OCI-LY7 (cell line): ENCODE measurements at regions not wholly inside any gene's neighbourhood (a gene's known extent, or its start where the extent isn't known, plus 50 kb on each side); places are given as distances from the start of the nearest gene placed in this dataset.

Experiments used
- BruUV-seq: library from RNA; stranded (reverse); fragments of 400-500 nt; replicated peaks from 2 replicates; lab custom pipeline; 2021; lab: Mats Ljungman, UMichigan
- CTCF ChIA-PET: fragments of 300-600 bp; sonication (Branson Sonifier 250); formaldehyde crosslinking; loops from one replicate; lab custom pipeline; 2022; ENCODE audit warnings: antibody characterized with exemption; ENCODE audit not compliant: unreplicated experiment; lab: Charles Lee
- POLR2A ChIA-PET: fragments of 300-600 bp; sonication (Branson Sonifier 250); formaldehyde crosslinking; loops from one replicate; lab custom pipeline; 2022; ENCODE audit warnings: antibody characterized with exemption; lab: Charles Lee
- DNase-seq: peaks from one replicate; pipeline ENCODE4 v3.0.0-alpha.2; 2015; ENCODE audit warnings: low spot score
- H2AFZ ChIP-seq: fragments of 200-600 bp; sonication (generic), shearing (Covaris generic); 2 replicates; pipeline ENCODE4 v1.6.1; 2014; ENCODE audit warnings: mild to moderate bottlenecking, antibody characterized with exemption, low read length, moderate library complexity
- H3K27ac ChIP-seq: fragments of 200-600 bp; sonication (generic); 2 replicates; pipeline ENCODE4 v1.5.1; 2014; ENCODE audit warnings: mixed run types, low read depth, mild to moderate bottlenecking, moderate library complexity, low read length, inconsistent platforms; ENCODE audit not compliant: poor library complexity, severe bottlenecking
- H3K36me3 ChIP-seq: fragments of 200-600 bp; sonication (generic); 2 replicates; pipeline ENCODE4 v1.6.1; 2014; ENCODE audit warnings: mild to moderate bottlenecking, antibody characterized with exemption, low read length, moderate library complexity, mixed read lengths; ENCODE audit not compliant: insufficient read depth
- H3K4me1 ChIP-seq: fragments of 200-600 bp; sonication (generic); 2 replicates; pipeline ENCODE4 v1.5.1; 2014; ENCODE audit warnings: mild to moderate bottlenecking, low read length; ENCODE audit not compliant: insufficient read depth, poor library complexity, severe bottlenecking
- H3K4me2 ChIP-seq: fragments of 200-600 bp; sonication (generic); 2 replicates; pipeline ENCODE4 v1.6.1; 2014; ENCODE audit warnings: mild to moderate bottlenecking, low read length
- H3K4me3 ChIP-seq: fragments of 200-600 bp; sonication (generic); 2 replicates; pipeline ENCODE4 v1.5.1; 2014; ENCODE audit warnings: mild to moderate bottlenecking, low read depth, low read length; ENCODE audit not compliant: poor library complexity, severe bottlenecking
- H3K79me2 ChIP-seq: fragments of 200-600 bp; sonication (generic); 2 replicates; pipeline ENCODE4 v1.6.1; 2016; ENCODE audit warnings: low read depth, mild to moderate bottlenecking, low read length, moderate library complexity, mixed read lengths; ENCODE audit not compliant: insufficient read depth
- H3K9me2 ChIP-seq: fragments of 200-600 bp; sonication (generic); 2 replicates; pipeline ENCODE4 v1.6.1; 2016; ENCODE audit warnings: mild to moderate bottlenecking, low read length, mixed read lengths; ENCODE audit not compliant: insufficient read depth
- H3K9me3 ChIP-seq: fragments of 200-600 bp; sonication (generic); 2 replicates; pipeline ENCODE4 v1.6.1; 2014; ENCODE audit warnings: mild to moderate bottlenecking, mixed run types, low read length, mixed read lengths
- H4K20me1 ChIP-seq: fragments of 200-600 bp; sonication (generic); 2 replicates; pipeline ENCODE4 v1.6.1; 2014; ENCODE audit warnings: mild to moderate bottlenecking, antibody characterized with exemption, low read length, moderate library complexity, mixed read lengths; ENCODE audit not compliant: insufficient read depth
- EZH2phosphoT487 ChIP-seq: fragments of 200-600 bp; sonication (generic); IDR thresholded peaks from 2 replicates; pipeline ENCODE4 v1.6.1; 2018; ENCODE audit warnings: low read depth, borderline replicate concordance, mild to moderate bottlenecking, mixed run types, antibody characterized with exemption, low read length, moderate library complexity, mixed read lengths
- intact Hi-C: fragments of 100-400 bp; cut with micrococcal nuclease; formaldehyde crosslinking; loops from one replicate; pipeline ENCODE4 v1.10.0; 2022; ENCODE audit not compliant: unreplicated experiment
- TF ChIP-seq, protein P1 (sequence below): fragments of 200-600 bp; sonication (generic); conservative IDR thresholded peaks from 2 replicates; pipeline ENCODE4 v1.5.1; 2014; ENCODE audit warnings: mild to moderate bottlenecking, antibody characterized with exemption, low read length, moderate library complexity, mixed read lengths

DNA sequence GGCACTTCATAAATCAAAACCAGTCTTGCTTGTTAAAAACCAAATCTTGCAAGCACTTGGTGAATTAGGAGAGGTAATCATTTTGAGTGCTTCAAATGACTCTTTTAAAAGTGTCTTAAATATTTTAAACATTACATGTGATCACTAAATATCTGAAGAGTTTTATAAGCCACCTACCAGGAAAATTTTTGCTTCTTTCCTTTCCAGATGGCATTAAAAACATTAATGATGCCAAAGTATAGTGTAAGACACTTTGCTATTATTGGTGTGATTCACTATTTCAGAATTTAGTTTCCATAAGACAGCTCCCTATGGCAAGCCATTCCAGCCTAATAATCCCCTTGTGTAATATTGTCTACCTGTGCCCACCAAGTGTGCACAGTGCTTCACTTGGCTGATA is 548.8 kb upstream of the ADAMTS5 start:
- H2AFZ ChIP-seq, result no peak overlapping the region
- no peaks in the 10 kb centered on the region for H3K36me3 ChIP-seq
- peaks cover 17% of the 10 kb centered on the region; the same call in 1 of the 2 replicates for H3K9me3 ChIP-seq
- no peaks in the 10 kb centered on the region for H3K79me2 ChIP-seq
- H3K9me2 ChIP-seq, result no peaks in the 10 kb centered on the region
- H3K4me3 ChIP-seq, result no peak overlapping the region
- BruUV-seq, result no TSS peak
- POLR2A ChIA-PET, result no interaction called here
- TF ChIP-seq EZH2phosphoT487, result no peak
- TF ChIP-seq, protein P1, sequence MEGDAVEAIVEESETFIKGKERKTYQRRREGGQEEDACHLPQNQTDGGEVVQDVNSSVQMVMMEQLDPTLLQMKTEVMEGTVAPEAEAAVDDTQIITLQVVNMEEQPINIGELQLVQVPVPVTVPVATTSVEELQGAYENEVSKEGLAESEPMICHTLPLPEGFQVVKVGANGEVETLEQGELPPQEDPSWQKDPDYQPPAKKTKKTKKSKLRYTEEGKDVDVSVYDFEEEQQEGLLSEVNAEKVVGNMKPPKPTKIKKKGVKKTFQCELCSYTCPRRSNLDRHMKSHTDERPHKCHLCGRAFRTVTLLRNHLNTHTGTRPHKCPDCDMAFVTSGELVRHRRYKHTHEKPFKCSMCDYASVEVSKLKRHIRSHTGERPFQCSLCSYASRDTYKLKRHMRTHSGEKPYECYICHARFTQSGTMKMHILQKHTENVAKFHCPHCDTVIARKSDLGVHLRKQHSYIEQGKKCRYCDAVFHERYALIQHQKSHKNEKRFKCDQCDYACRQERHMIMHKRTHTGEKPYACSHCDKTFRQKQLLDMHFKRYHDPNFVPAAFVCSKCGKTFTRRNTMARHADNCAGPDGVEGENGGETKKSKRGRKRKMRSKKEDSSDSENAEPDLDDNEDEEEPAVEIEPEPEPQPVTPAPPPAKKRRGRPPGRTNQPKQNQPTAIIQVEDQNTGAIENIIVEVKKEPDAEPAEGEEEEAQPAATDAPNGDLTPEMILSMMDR, result no peak
- H3K4me2 ChIP-seq, result no peak overlapping the region
- DNase-seq, result no peak
- H4K20me1 ChIP-seq, result no peaks in the 10 kb centered on the region
- no peaks in the 10 kb centered on the region for H3K4me1 ChIP-seq
- no peak overlapping the region for H3K27ac ChIP-seq
- CTCF ChIA-PET, result no interaction called here
- intact Hi-C loops, result no loop called here

DNA sequence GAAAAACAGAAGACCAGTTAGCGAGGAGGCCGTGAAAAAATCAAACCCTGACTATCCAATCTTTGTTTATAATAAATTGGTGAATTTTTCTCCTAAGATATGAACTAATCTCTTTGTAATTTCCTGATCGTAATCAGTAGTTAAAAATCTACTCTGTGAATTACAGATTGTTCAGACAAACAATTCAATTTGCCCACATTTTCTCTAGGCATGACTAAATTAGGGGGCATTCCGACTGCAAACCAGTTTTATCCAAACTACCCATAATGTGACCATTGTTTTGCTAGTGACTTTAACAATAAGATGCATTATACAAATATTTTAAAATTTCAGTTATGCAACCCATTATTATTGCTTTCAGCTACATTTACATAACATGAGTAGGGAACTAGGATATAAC is 546.9 kb upstream of the ADAMTS5 start:
- no peak for TF ChIP-seq EZH2phosphoT487
- TF ChIP-seq, protein P1, result no peak
- BruUV-seq, result no TSS peak
- no peak for DNase-seq

DNA sequence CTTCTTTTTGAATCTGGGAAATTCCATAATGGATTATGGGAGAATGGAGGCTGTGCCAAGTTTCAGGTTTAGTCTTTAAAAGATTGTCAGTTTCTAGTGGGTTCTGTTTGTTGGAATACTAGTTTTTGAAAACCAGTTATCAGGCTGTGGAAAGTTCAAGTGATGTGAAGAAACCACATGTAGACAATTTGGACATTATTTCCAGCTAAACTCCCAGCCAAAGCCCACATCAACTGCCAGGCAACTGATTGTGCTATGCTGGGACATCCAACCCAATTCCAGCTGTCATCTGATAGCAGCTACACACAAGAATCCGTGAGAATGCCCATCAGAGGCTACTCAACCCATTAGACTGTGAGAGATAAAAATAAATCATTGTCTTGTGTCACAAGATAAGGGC is 546.1 kb upstream of the ADAMTS5 start:
- no peak for DNase-seq
- CTCF ChIA-PET, result no interaction called here
- POLR2A ChIA-PET, result interaction anchor here (0.7 kb wide), 1 partner anchor 12 kb away, joined by 3 read pairs; no protein-coding TSS in a partner anchor
- Histone ChIP-seq H3K36me3 (no peaks in the 10 kb centered on the region), H3K9me3 (peaks cover 5% of the 10 kb centered on the region; the same call in 1 of the 2 replicates), H3K9me2 (no peaks in the 10 kb centered on the region), H2AFZ (no peak overlapping the region), H3K4me1 (no peaks in the 10 kb centered on the region), H4K20me1 (no peaks in the 10 kb centered on the region), H3K4me3 (no peak overlapping the region), H3K79me2 (no peaks in the 10 kb centered on the region), H3K27ac (no peak overlapping the region), H3K4me2 (no peak overlapping the region)
- TF ChIP-seq, protein P1, result no peak
- TF ChIP-seq EZH2phosphoT487, result no peak
- BruUV-seq, result no TSS peak
- intact Hi-C loops, result no loop called here

More for the DNA sequence above, 546.9 kb upstream of the ADAMTS5 start:
- Histone ChIP-seq H3K9me2 (no peaks in the 10 kb centered on the region), H3K4me3 (no peak overlapping the region), H3K79me2 (no peaks in the 10 kb centered on the region), H3K36me3 (no peaks in the 10 kb centered on the region), H3K4me1 (no peaks in the 10 kb centered on the region), H4K20me1 (no peaks in the 10 kb centered on the region), H3K9me3 (peaks cover 7% of the 10 kb centered on the region; the same call in 1 of the 2 replicates), H3K4me2 (no peak overlapping the region), H2AFZ (no peak overlapping the region), H3K27ac (no peak overlapping the region)
- POLR2A ChIA-PET, result interaction anchor here (0.6 kb wide), 1 partner anchor 633 kb away, joined by 3 read pairs; no protein-coding TSS in a partner anchor
- intact Hi-C loops, result no loop called here
- CTCF ChIA-PET, result no interaction called here
